ENCODE measurements at regions not wholly inside any gene's neighbourhood (a gene's known extent, or its start where the extent isn't known, plus 50 kb on each side); places are given as distances from the start of the nearest gene placed in this dataset.
"Not testable (repeated sequence)": the region's sequence is repeated elsewhere in the genome, so short reads cannot be mapped to it uniquely, and the experiment has no call there.

DNA sequence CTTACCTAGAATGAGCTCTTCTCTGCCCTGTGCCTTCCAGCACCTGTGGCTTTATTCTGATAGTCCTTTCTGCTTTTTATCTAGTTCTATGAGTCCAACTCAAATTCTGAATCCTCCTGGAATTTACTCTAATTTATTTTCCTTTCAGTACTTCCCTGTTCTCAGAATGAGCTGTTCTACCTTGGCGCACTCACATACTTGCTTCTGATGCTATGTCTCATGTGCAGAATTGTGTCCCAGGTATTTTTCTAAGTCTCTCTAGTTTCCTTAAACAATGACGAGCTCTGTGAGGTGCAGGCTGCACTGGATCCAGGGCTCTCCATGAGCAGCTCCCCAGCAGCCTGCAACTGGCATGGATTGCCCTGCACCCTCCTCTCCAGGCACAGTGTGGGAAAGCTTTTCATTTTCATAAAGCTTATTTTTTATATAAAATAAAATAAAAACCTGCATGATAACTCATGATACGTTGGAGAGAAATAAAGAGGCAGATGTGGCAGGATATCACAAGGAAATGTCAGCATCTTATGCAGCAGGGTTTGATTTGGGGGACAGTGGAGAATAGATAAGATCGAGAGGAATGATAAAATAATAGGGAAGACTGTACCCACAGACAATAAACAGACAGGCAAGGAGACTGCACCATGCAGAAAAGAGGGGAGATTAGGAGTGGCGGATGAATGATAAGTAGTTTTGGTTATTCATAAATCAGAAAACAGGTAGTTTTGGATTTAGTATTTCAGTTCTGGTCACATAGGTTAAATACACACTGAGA is 258.2 kb upstream of the POM121L12 start:
- no peak for FAIRE-seq

DNA sequence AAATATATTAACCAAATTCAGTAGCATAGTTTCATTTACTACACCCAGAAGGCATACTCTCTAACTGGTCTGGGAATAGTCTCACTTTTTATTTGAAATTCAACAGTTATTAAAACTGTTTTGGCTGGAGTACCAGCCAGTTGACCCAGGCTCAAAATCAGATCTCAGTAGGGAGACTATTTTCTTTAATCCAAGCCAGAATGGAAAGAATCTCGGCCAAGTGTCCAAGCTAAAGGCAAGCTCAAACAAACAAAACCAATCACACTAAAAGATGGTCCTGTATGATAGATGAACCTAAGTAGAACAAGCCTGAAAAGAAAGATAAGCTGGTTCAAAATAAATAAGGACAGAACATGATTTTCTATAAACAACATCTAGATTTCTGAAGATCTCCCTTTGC is 259.6 kb upstream of the POM121L12 start:
- FAIRE-seq: no peak

DNA sequence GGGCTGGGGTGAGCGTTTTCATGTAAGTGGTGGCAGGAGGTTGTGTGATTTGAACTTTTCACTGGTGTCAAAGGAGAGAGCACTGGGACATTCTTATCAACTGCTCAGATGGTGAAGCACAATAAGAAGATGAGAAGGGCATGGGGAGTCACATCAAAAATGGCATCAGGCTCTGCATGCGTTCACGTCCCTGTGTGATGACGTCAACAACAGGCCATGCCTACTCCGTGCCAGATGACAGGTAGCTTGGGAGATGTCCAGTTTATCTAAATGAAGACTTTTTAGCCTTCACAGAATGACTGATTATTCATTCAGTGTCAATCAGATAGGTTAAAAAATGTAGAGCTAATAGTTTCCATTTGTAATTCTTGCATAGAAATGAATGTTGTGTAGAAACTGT is 264.3 kb upstream of the POM121L12 start:
- FAIRE-seq: no peak

DNA sequence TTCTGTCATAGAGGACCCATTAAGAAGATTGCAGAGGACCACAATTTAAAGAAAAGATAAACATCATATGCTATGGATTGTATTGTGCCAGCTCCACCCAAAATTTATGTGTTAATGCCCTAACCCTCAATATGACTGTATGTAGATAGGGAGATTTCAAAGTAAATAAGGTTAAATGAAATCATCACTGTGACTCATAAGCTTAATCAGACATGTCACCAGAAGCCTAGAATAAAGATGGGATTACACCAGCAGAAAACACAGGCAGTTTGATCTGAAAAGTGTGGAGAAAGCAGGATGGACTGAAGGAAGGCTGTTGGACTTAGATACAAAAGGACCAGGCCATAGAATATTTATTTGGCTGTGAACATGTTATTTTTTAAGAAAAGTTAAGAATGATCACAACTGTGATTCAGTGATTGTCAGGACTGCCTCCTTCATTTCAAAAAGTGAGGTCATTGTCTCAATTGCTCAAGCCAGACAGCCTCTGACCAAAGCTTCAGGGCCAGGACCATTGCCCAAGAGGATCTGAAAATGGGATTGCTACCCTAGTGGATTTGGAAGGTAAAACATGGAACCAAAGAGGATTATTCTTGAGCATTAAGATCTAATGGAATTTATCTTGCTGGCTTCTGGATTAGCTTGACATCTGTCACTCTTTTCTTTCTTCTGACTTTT is 270.8 kb upstream of the POM121L12 start:
- no peak for FAIRE-seq

DNA sequence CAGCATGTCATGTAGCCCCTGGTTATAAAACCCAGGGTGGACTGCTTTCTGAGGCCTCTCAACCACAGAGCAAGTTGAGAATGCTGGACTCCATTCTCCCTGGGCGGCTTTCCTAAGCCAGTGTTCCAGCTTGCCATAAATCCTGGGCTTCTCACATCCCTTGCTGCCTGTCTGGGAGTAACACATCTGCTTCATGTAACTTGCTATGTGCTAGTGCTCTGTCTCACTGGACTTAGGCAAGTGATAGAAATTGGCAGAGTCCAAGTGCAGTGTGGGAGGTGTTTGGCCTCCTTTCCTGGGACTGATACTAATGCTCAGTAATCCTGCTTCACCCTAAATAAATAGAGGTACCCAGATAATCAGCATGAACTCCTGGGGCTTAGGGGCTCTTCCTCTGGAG is 277.1 kb upstream of the POM121L12 start:
- FAIRE-seq: no peak

GRCh38 chr7:52753855-52754254 is 281.6 kb upstream of the POM121L12 start:
- FAIRE-seq: no peak

- FAIRE-seq: no peak
Measured at GRCh38 chr7:52752891-52753290, 282.5 kb upstream of the POM121L12 start.

DNA sequence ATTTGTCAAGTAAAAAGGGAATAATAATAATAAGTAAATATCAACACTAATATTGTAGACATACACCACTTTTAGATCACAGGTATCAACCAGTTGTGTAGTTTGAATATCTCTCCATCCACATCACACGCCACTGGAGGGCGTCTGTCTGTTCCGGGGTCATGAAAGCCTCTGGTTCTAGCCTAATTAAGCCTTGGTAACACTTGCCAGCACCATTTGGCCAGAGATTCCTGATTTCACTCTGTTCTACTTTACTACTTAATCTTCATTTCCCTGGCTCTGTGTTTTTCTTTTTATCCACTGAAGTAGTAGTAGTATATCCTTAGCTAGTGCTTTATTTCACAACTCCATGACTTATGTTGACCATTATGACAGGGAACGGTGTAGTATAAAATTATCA is 285.6 kb upstream of the POM121L12 start:
- FAIRE-seq: no peak

GRCh38 chr7:52747817-52748216 is 287.6 kb upstream of the POM121L12 start:
- FAIRE-seq: no peak

GRCh38 chr7:52741670-52742290 is 293.7 kb upstream of the POM121L12 start:
- FAIRE-seq: no peak

- no peak for FAIRE-seq
Measured at GRCh38 chr7:52735656-52736055, 299.8 kb upstream of the POM121L12 start.

DNA sequence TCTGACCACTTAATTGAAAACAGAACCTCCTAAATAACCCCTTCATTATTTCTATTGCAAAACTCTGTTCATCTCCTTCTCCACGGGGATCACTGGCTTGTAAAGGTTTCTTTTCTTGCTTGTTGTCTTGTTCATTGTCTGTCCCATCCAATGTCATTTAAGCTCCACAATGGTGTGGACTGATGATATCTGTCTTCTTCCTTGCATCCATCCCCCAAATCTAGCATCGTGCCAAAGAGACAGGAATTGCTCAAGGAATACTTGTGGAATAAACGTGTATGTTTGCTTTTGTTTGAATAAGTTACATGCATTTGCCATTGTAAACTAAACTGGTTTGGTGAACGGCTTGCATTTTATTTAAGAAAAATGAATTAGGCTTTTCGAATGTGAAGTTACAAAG is 306.8 kb upstream of the POM121L12 start:
- not testable (repeated sequence) for FAIRE-seq

DNA sequence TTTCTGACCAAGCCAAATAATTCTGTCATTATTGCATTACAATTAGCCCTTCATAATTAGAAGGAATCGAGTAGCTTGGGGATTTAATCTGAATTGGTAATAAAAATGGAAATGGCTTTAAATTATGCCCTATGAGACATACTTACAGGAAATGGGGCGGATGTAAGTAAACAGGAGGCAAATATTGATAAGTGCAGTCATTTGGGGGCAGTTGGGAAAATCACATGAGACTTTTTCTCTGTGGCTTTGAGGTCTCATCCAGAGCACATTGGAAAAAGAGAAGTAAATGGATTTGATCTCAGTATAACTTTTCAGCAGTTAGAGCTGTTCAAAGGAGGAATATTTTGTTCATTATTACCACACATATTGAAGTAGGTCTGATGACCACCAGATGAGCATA is 307.8 kb upstream of the POM121L12 start:
- no peak for FAIRE-seq

DNA sequence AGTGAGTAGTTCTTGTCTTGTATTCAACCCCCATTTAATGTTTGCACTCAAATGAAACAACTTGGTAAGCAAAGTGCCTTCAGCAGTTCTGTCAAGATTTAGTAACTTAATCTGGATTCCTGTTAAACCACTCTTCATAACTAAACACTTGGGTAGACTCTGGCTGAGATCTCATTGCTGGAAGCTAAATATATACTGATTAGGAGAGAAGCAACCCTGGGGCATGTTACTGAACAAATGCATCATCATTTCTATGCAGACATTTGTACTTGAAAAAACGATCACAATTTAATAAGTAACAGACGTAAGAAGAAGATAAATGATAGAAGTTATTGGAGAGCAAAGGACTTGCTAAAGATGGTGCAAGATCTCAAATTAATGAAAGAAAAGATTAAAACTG is 308.4 kb upstream of the POM121L12 start:
- no peak for FAIRE-seq

DNA sequence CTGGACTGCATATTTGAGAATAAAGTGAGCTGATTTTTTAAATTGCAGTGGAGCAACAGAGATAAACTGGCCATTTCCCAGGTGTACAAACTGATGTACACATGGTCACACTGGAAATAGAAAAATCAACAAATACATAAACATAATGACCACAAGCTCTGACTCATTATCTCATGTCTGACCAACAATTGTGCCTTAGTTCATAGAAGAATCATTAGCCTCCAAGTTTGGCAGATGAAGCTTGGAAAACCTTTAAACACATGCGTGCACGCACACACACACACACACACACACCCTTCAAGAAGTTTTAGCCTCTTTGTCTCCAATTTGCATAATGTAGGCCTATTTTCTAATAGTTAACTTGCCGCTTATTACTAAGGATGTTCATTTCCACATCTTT is 308.9 kb upstream of the POM121L12 start:
- no peak for FAIRE-seq

DNA sequence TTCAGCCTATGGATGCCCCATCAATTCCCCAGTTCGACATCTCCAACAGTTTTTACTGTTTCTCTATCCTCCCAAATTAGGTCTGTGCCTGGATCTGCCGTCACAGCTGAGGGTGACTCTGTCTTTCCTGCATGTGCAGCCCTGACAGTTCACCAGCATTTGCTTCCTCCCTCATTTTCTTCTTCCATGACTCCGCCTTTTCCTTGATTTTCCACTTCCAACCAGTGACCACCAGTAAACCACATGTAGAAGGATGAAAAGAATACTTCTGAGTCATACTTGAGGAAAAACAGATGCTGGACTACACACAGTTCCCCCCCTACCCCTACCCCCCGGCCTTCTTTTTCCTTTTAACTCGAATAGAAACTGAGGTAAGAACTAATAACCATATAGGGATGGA is 311.8 kb upstream of the POM121L12 start:
- FAIRE-seq: no peak

- no peak for FAIRE-seq
Measured at GRCh38 chr7:52720856-52721255, 314.6 kb upstream of the POM121L12 start.

- FAIRE-seq: no peak
Measured at GRCh38 chr7:52719677-52720076, 315.8 kb upstream of the POM121L12 start.

- FAIRE-seq: no peak
Measured at GRCh38 chr7:52715701-52716100, 319.7 kb upstream of the POM121L12 start.

GRCh38 chr7:52712938-52713337 is 322.5 kb upstream of the POM121L12 start:
- FAIRE-seq: no peak

GRCh38 chr7:52711951-52712350 is 323.5 kb upstream of the POM121L12 start:
- no peak for FAIRE-seq

GRCh38 chr7:52708846-52709245 is 326.6 kb upstream of the POM121L12 start:
- FAIRE-seq: no peak

DNA sequence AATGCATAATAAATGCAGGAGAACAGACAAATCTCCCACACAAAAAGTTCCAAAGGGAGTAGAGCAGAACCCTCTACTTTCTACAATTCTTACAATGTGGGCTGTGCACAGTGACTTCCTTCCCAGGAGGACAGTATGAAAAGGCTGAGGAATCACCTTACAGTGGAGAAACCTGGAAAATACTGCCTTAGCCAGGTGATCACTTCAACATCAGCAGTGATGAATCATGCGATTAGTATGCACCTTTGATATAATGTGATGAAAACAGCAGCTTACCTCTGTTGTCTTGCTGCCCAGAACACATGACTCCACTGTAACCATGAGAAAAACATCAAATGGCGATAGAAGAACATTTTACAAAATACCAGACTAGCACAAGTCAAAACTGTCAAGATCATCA is 329.7 kb upstream of the POM121L12 start:
- FAIRE-seq: no peak

- no peak for FAIRE-seq
Measured at GRCh38 chr7:52700349-52700748, 335.1 kb upstream of the POM121L12 start.

Measured in A204.1 (cell line).